Lower leg skin (tissue), 3 donors: ENCODE measurements at regions not wholly inside any gene's neighbourhood (a gene's known extent, or its start where the extent isn't known, plus 50 kb on each side); places are given as distances from the start of the nearest gene placed in this dataset.

Experiments used
- CTCF ChIP-seq, 3 donors: fragments of 450-650 bp; IDR thresholded peaks; one replicate each; pipeline ENCODE4 v1.5.1; 2016; ENCODE audit warnings: antibody characterized with exemption in 3 of 3, mild to moderate bottlenecking in 3 of 3, moderate library complexity in 2 of 3
- POLR2A ChIP-seq, 2 donors: fragments of 450-650 bp; IDR thresholded peaks; one replicate each; pipeline ENCODE4 v1.6.1; 2016 to 2017; ENCODE audit warnings: antibody characterized with exemption in 2 of 2, mild to moderate bottlenecking in 1 of 2, moderate library complexity in 1 of 2

GRCh38 chr15:38053776-38054175 is 119.3 kb downstream of the TMCO5A start:
- TF ChIP-seq CTCF (IDR thresholded peaks at IDR 0.05) (no peak), POLR2A (IDR thresholded peaks at IDR 0.05) (no peak)
